ENCODE measurements at regions not wholly inside any gene's neighbourhood (a gene's known extent, or its start where the extent isn't known, plus 50 kb on each side); places are given as distances from the start of the nearest gene placed in this dataset.

DNA sequence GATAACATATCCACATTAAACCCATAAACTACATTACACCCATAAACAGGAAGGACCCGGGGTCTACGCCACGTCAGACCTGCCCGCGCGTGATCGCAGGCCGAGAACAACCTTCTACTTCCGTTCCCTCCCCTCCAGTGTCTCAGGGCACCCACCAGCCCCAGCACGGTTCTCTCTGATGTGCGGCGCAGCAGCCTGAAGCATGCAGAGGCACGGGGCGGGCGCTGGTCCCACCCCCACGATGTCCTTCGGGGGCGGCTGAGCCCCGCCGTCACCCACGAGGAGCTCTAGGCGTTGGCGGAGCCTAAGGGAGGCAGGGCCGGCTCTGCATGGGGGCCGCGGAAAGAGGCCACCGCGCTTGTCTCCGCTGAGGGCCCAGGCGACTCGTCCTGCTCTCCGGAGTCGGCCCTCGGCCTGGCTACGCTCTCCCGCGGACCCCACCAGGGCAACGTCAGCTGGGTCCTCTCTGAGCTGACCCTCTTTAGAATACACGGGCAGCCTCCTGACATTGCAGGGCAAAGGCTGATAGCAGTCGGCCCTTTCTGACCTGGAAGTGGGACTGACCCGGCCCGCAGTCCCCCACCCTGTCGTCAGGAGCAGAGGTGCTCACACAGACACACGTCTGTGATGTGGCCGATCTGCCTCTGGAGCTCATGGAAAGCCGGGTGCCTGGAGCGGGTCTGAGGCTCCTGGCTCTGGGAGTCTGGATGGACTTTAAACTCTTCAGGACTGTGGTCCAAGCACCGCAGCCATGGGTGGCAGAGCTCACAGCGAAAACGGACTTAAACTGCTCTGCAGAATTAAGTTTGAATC, 65.6 kb upstream of the ADGRA1 start:
- TF ChIP-seq POLR2A (IDR thresholded peaks at IDR 0.05; ENCODE audit: low read length) = no peak
- TF ChIP-seq GATA1 (IDR thresholded peaks at IDR 0.05; ENCODE audit: low read depth, low read length) = no peak
